K562 (cell line): ENCODE measurements at regions not wholly inside any gene's neighbourhood (a gene's known extent, or its start where the extent isn't known, plus 50 kb on each side); places are given as distances from the start of the nearest gene placed in this dataset.

ENCODE experiments used
- AFF1 ChIP-seq, 2 experiments: fragments of 450-650 bp; IDR thresholded peaks; 2 replicates each; pipeline ENCODE4 v1.6.1; 2018; ENCODE audit warnings: mild to moderate bottlenecking in 2 of 2, low read depth in 1 of 2; ENCODE audit not compliant: partially characterized antibody in 2 of 2
- ARNT ChIP-seq, 2 experiments: fragments of 450-650 bp; IDR thresholded peaks; 2 replicates each; pipeline ENCODE4 v1.6.1; 2016; ENCODE audit warnings: mild to moderate bottlenecking in 1 of 2
- ATF1 ChIP-seq, 2 experiments: fragments of 450-650 bp in 1 of 2; IDR thresholded peaks; 2 replicates each; pipeline ENCODE4 v1.6.1; 2016; ENCODE audit warnings: missing compliant biosample characterization in 1 of 2, missing genetic modification characterization in 1 of 2
- CBFA2T2 ChIP-seq: fragments of 450-650 bp; conservative IDR thresholded peaks from 2 replicates; pipeline ENCODE4 v1.6.1; 2017; ENCODE audit warnings: mild to moderate bottlenecking
- CBFA2T3 ChIP-seq: fragments of 450-650 bp; IDR thresholded peaks from 2 replicates; pipeline ENCODE4 v1.6.1; 2017
- CXXC5 ChIP-seq: fragments of 250-450 bp; sonication (Bioruptor Pico); IDR thresholded peaks from 2 replicates; pipeline ENCODE4 v1.8.0; 2022; ENCODE audit warnings: inconsistent platforms, mild to moderate bottlenecking, moderate library complexity
- ETV1 ChIP-seq: fragments of 450-650 bp; conservative IDR thresholded peaks from 2 replicates; pipeline ENCODE4 v1.6.1; 2016; ENCODE audit warnings: missing genetic modification characterization, control low read depth, low read depth, missing compliant biosample characterization
- FOXJ2 ChIP-seq: fragments of 200-800 bp; sonication (Bioruptor generic); IDR thresholded peaks from 2 replicates; pipeline ENCODE4 v1.6.1; 2016; ENCODE audit warnings: missing genetic modification characterization, missing compliant biosample characterization
- HES1 ChIP-seq: fragments of 450-650 bp; IDR thresholded peaks from 2 replicates; pipeline ENCODE4 v1.6.1; 2016; ENCODE audit warnings: low read depth, mild to moderate bottlenecking, moderate library complexity
- ID3 ChIP-seq, 2 experiments: fragments of 250-450 bp in 1 of 2; fragments of 450-650 bp in 1 of 2; sonication (Bioruptor Pico) in 1 of 2; IDR thresholded peaks; 2 replicates each; pipeline versions ENCODE4 v1.6.1 to v1.8.0; 2016 to 2021; ENCODE audit warnings: mild to moderate bottlenecking in 2 of 2, moderate library complexity in 2 of 2, missing compliant biosample characterization in 1 of 2, missing genetic modification characterization in 1 of 2
- L3MBTL2 ChIP-seq: fragments of 450-650 bp; IDR thresholded peaks from 2 replicates; pipeline ENCODE4 v1.6.1; 2016; ENCODE audit warnings: mild to moderate bottlenecking, moderate library complexity
- MTA3 ChIP-seq: fragments of 450-650 bp; formaldehyde crosslinking; IDR thresholded peaks from 2 replicates; pipeline ENCODE4 v1.6.1; 2017; ENCODE audit warnings: mild to moderate bottlenecking, borderline replicate concordance
- NCOR1 ChIP-seq: fragments of 450-650 bp; IDR thresholded peaks from 2 replicates; pipeline ENCODE4 v1.6.1; 2016; ENCODE audit warnings: mild to moderate bottlenecking, moderate library complexity
- NR2C1 ChIP-seq, 2 experiments: fragments of 450-650 bp; IDR thresholded peaks; 2 replicates each; pipeline ENCODE4 v1.6.1; 2017; ENCODE audit warnings: mild to moderate bottlenecking in 2 of 2, antibody characterized with exemption in 1 of 2, inconsistent platforms in 1 of 2, missing compliant biosample characterization in 1 of 2, missing genetic modification characterization in 1 of 2
- PKNOX1 ChIP-seq: fragments of 450-650 bp; IDR thresholded peaks from 2 replicates; pipeline ENCODE4 v1.6.1; 2016
- POLR2G ChIP-seq: fragments of 200-400 bp; formaldehyde crosslinking; IDR thresholded peaks from 2 replicates; pipeline ENCODE4 v1.6.1; 2017; ENCODE audit warnings: low read depth, mild to moderate bottlenecking, antibody characterized with exemption, low read length, moderate library complexity
- SMAD1 ChIP-seq: fragments of 150-350 bp; IDR thresholded peaks from 2 replicates; pipeline ENCODE4 v1.6.1; 2014; ENCODE audit warnings: low read length, low read depth; ENCODE audit not compliant: partially characterized antibody
- TBL1XR1 ChIP-seq, 2 experiments: IDR thresholded peaks; 2 replicates each; pipeline ENCODE4 v1.6.1; 2012; ENCODE audit warnings: improper control_type of control experiment in 2 of 2, low read length in 2 of 2, mild to moderate bottlenecking in 1 of 2
- ZNF253 ChIP-seq: fragments of 250-450 bp; sonication (Bioruptor Pico); conservative IDR thresholded peaks from 2 replicates; pipeline ENCODE4 v1.6.1; 2021; ENCODE audit warnings: mild to moderate bottlenecking
- ZNF354B ChIP-seq: fragments of 250-450 bp; sonication (Bioruptor Pico); IDR thresholded peaks from 2 replicates; pipeline ENCODE4 v1.4.0; 2020
- ZNF655 ChIP-seq: fragments of 250-450 bp; sonication (Bioruptor Pico); IDR thresholded peaks from 2 replicates; pipeline ENCODE4 v1.5.0; 2021
- ZNF830 ChIP-seq: fragments of 250-450 bp; sonication (Bioruptor Pico); IDR thresholded peaks from 2 replicates; pipeline ENCODE4 v1.5.0; 2021; ENCODE audit warnings: mild to moderate bottlenecking

GRCh38 chr3:193836918-193837317, 243.9 kb downstream of the OPA1 start (continued):
- TF ChIP-seq AFF1 (IDR thresholded peaks at IDR 0.05; ENCODE audit: low read depth in 1 of 2, partially characterized antibody in 2 of 2) = peak in 1 of 2 experiments; percentile 42
- TF ChIP-seq SMAD1 = peak; percentile 14
- TF ChIP-seq NR2C1 (IDR thresholded peaks at IDR 0.05) = no peak
- peak; percentile 7; the same call in 1 of the 2 replicates for TF ChIP-seq NR2C1 (tag; IDR thresholded peaks at IDR 0.05)
- peak; percentile 41 for TF ChIP-seq CXXC5 (CRISPR knock-in tag)
- no peak for TF ChIP-seq ID3 (CRISPR knock-in tag; IDR thresholded peaks at IDR 0.05)
- TF ChIP-seq ID3 (tag; IDR thresholded peaks at IDR 0.05) = peak; percentile 81; the same call in 1 of the 2 replicates
- no peak for TF ChIP-seq ZNF253 (CRISPR knock-in tag)
- 0 out of 2 replicates have a peak, but pooled peaks have one; percentile 19 for TF ChIP-seq POLR2G
- no peak for TF ChIP-seq ATF1 (CRISPR knock-in tag; IDR thresholded peaks at IDR 0.05)
- peak; percentile 31; the same call in 1 of the 2 replicates for TF ChIP-seq ATF1 (tag; IDR thresholded peaks at IDR 0.05)
- TF ChIP-seq ARNT (IDR thresholded peaks at IDR 0.05) = 0 out of 4 replicates have a peak, but pooled peaks of 1 of the 2 experiments have one; percentile 3
- TF ChIP-seq ZNF354B = no peak
- TF ChIP-seq L3MBTL2 = peak; percentile 55
- peak; percentile 73 for TF ChIP-seq NCOR1
- peak in 1 of 2 experiments; percentile 79; a peak in 2 of 4 replicates for TF ChIP-seq TBL1XR1 (IDR thresholded peaks at IDR 0.05; ENCODE audit: low read length in 2 of 2)
- TF ChIP-seq CBFA2T3 = peak; percentile 75
- peak; percentile 18; the same call in 1 of the 2 replicates for TF ChIP-seq PKNOX1
- TF ChIP-seq ETV1 (tag) = peak; percentile 84
- no peak for TF ChIP-seq ZNF655
- peak; percentile 19; the same call in 1 of the 2 replicates for TF ChIP-seq CBFA2T2
- peak; percentile 58; the same call in 1 of the 2 replicates for TF ChIP-seq HES1
- TF ChIP-seq MTA3 = 0 out of 2 replicates have a peak, but pooled peaks have one; percentile 29
- TF ChIP-seq ZNF830 = no peak
- TF ChIP-seq FOXJ2 (tag) = peak; percentile 76
